Lower leg skin (tissue), 4 donors: ENCODE measurements at regions not wholly inside any gene's neighbourhood (a gene's known extent, or its start where the extent isn't known, plus 50 kb on each side); places are given as distances from the start of the nearest gene placed in this dataset.

Experiments
- DNase-seq, 2 donors: peaks; one replicate each; pipeline ENCODE4 v3.0.0-alpha.2; 2019; ENCODE audit warnings: low spot score in 2 of 2
- H3K4me3 ChIP-seq: fragments of 200-600 bp; sonication (generic); 2 replicates; pipeline ENCODE4 v1.5.1; 2017; ENCODE audit warnings: mild to moderate bottlenecking, low read depth; ENCODE audit not compliant: poor library complexity, severe bottlenecking
- CTCF ChIP-seq, 3 donors: fragments of 450-650 bp; IDR thresholded peaks; one replicate each; pipeline ENCODE4 v1.5.1; 2016; ENCODE audit warnings: antibody characterized with exemption in 3 of 3, mild to moderate bottlenecking in 3 of 3, moderate library complexity in 2 of 3
- POLR2A ChIP-seq, 2 donors: fragments of 450-650 bp; IDR thresholded peaks; one replicate each; pipeline ENCODE4 v1.6.1; 2016 to 2017; ENCODE audit warnings: antibody characterized with exemption in 2 of 2, mild to moderate bottlenecking in 1 of 2, moderate library complexity in 1 of 2
- WGBS, 2 donors: methylation state at CpG; one replicate each; pipeline ENCODE4 v1.1.5; 2018; 5-methylcytosine and 5-hydroxymethylcytosine counted together
- intact Hi-C: fragments of 100-400 bp; cut with DNase I; formaldehyde crosslinking; loops from one replicate; pipeline ENCODE4 v1.15.0; 2023; ENCODE audit warnings: low total_unique reads

- no peak for TF ChIP-seq POLR2A (IDR thresholded peaks at IDR 0.05)
- TF ChIP-seq CTCF (IDR thresholded peaks at IDR 0.05) = no peak
- no peak for DNase-seq
- intact Hi-C loops = no loop called here
- WGBS, 2 donors = 92 to 94% methylated on average over 4 of the region's 4 CpGs
- no peak overlapping the region for H3K4me3 ChIP-seq
These were observed 318.1 kb downstream of the CDC5L start for GRCh38 chr6:44705596-44705995.

- intact Hi-C loops = no loop called here
- no peak for DNase-seq
- no peak overlapping the region for H3K4me3 ChIP-seq
- no peak for TF ChIP-seq POLR2A (IDR thresholded peaks at IDR 0.05)
- no peak for TF ChIP-seq CTCF (IDR thresholded peaks at IDR 0.05)
- WGBS, 2 donors = 75 to 79% methylated on average over 5 of the region's 5 CpGs
These were observed 318.5 kb downstream of the CDC5L start for GRCh38 chr6:44706011-44706410.

- intact Hi-C loops = no loop called here
- no peak for DNase-seq
- TF ChIP-seq POLR2A (IDR thresholded peaks at IDR 0.05) = no peak
- no peak for TF ChIP-seq CTCF (IDR thresholded peaks at IDR 0.05)
- no peak overlapping the region for H3K4me3 ChIP-seq
- 87 to 94% methylated on average over 5 of the region's 5 CpGs for WGBS, 2 donors
These were observed 320.7 kb downstream of the CDC5L start for GRCh38 chr6:44708208-44708607.

- TF ChIP-seq POLR2A (IDR thresholded peaks at IDR 0.05) (no peak), CTCF (IDR thresholded peaks at IDR 0.05) (no peak)
- intact Hi-C loops = loop anchor here (5.0 kb wide), 1 partner anchor 1000 kb away; no protein-coding TSS in a partner anchor
- no peak overlapping the region for H3K4me3 ChIP-seq
- DNase-seq = no peak
- 84 to 85% methylated on average over 6 of the region's 6 CpGs for WGBS, 2 donors
These were observed 325.0 kb downstream of the CDC5L start for GRCh38 chr6:44712353-44713111.

GRCh38 chr6:44715188-44715587, 327.7 kb downstream of the CDC5L start:
- 59 to 70% methylated on average over 9 of the region's 9 CpGs for WGBS, 2 donors
- no peak overlapping the region for H3K4me3 ChIP-seq
- intact Hi-C loops = no loop called here
- no peak for DNase-seq
- TF ChIP-seq POLR2A (IDR thresholded peaks at IDR 0.05) = no peak
- TF ChIP-seq CTCF (IDR thresholded peaks at IDR 0.05) = no peak

- intact Hi-C loops = no loop called here
- no peak for DNase-seq
- no peak overlapping the region for H3K4me3 ChIP-seq
- TF ChIP-seq CTCF (IDR thresholded peaks at IDR 0.05) (no peak), POLR2A (IDR thresholded peaks at IDR 0.05) (no peak)
- WGBS, 2 donors = 84 to 91% methylated on average over 6 of the region's 6 CpGs
These were observed 328.4 kb downstream of the CDC5L start for GRCh38 chr6:44715925-44716324.
